K562 (cell line): ENCODE measurements at regions not wholly inside any gene's neighbourhood (a gene's known extent, or its start where the extent isn't known, plus 50 kb on each side); places are given as distances from the start of the nearest gene placed in this dataset.

Experiments
- ATAC-seq: fragments of 200-7000 bp; cut with Tn5 transposase; 3 replicates; pipeline ENCODE4 v1.9.1; 2020; ENCODE audit warnings: moderate library complexity
- BruUV-seq: library from RNA; stranded (reverse); fragments of 400-500 nt; replicated peaks from 2 replicates; lab custom pipeline; 2021; lab: Mats Ljungman, UMichigan
- CTCF ChIA-PET: fragments of 300-600 bp; formaldehyde crosslinking; extraction: SDS; loops from one replicate; lab custom pipeline; 2021; ENCODE audit warnings: low intra/inter-chr PET ratio; lab: Yijun Ruan, JAX
- POLR2A ChIA-PET: fragments of 300-600, 350-650 bp; sonication (Branson Sonifier 250); formaldehyde crosslinking; extraction: SDS; loops from one replicate; lab custom pipeline; 2021; ENCODE audit warnings: antibody characterized with exemption, inconsistent platforms; lab: Yijun Ruan, JAX
- DNase-seq, 4 experiments: peaks; one replicate each; pipeline versions ENCODE4 v3.0.0 to v3.0.0-alpha.2; 2011 to 2018; ENCODE audit warnings: low spot score in 3 of 4, mixed read lengths in 3 of 4; ENCODE audit errors: extremely low read depth in 1 of 4
- FAIRE-seq: peaks from 2 replicates; lab custom pipeline; 2011; peaks lifted over from hg19 to GRCh38; lab: Jason Lieb, UNC
- H2AFZ ChIP-seq: 2 replicates; pipeline ENCODE4 v1.6.0; 2011; ENCODE audit warnings: low read depth, low read length, control low read depth, inconsistent platforms
- H3K27ac ChIP-seq: fragments of 200-600 bp; 3 replicates; pipeline ENCODE4 v1.8.0; 2011; ENCODE audit warnings: low read depth, mild to moderate bottlenecking, control low read depth, inconsistent platforms, low read length, moderate library complexity, mixed read lengths; ENCODE audit errors: extremely low read depth
- H3K27me3 ChIP-seq, 2 experiments: fragments of 300-600 bp in 1 of 2; 2 replicates in 1 of 2; 3 replicates in 1 of 2; pipeline versions ENCODE4 v1.6.0 to v1.8.0; 2011; ENCODE audit warnings: inconsistent platforms in 2 of 2, low read length in 2 of 2, mild to moderate bottlenecking in 1 of 2, mixed read lengths in 1 of 2, moderate library complexity in 1 of 2; ENCODE audit not compliant: control insufficient read depth in 2 of 2, insufficient read depth in 2 of 2
- H3K36me3 ChIP-seq: fragments of 300-600 bp; 3 replicates; pipeline ENCODE4 v1.8.0; 2011; ENCODE audit warnings: mild to moderate bottlenecking, low read length, inconsistent platforms; ENCODE audit not compliant: control insufficient read depth, insufficient read depth
- H3K4me1 ChIP-seq, 2 experiments: fragments of 200-600 bp in 1 of 2; replicated peaks in 1 of 2; 2 replicates in 1 of 2; 3 replicates in 1 of 2; pipeline versions ENCODE4 v1.5.1 to v1.8.0; 2011; ENCODE audit warnings: inconsistent platforms in 2 of 2, low read length in 2 of 2, mild to moderate bottlenecking in 1 of 2, mixed read lengths in 1 of 2, moderate library complexity in 1 of 2; ENCODE audit not compliant: control insufficient read depth in 2 of 2, insufficient read depth in 2 of 2
- H3K4me2 ChIP-seq: 2 replicates; pipeline ENCODE4 v1.6.1; 2011; ENCODE audit warnings: low read length, control low read depth, inconsistent platforms, mixed read lengths; ENCODE audit not compliant: insufficient read depth
- H3K4me3 ChIP-seq: fragments of 200-600 bp; sonication (generic), shearing (Covaris generic); 2 replicates; pipeline ENCODE4 v1.5.1; 2016; ENCODE audit warnings: control low read depth, inconsistent platforms
- H3K79me2 ChIP-seq: fragments of 200-600 bp; 3 replicates; pipeline ENCODE4 v1.8.0; 2011; ENCODE audit warnings: low read length, inconsistent platforms; ENCODE audit not compliant: control insufficient read depth, insufficient read depth
- H3K9ac ChIP-seq, 2 experiments: 2 replicates each; pipeline versions ENCODE4 v1.6.0 to v1.6.1; 2011; ENCODE audit warnings: low read depth in 2 of 2, low read length in 2 of 2, control low read depth in 1 of 2, inconsistent platforms in 1 of 2, mild to moderate bottlenecking in 1 of 2, mixed read lengths in 1 of 2; ENCODE audit not compliant: insufficient read depth in 1 of 2
- H3K9me1 ChIP-seq: one replicate; pipeline ENCODE4 v1.6.0; 2011; ENCODE audit warnings: inconsistent platforms, mild to moderate bottlenecking, low read length, moderate library complexity; ENCODE audit not compliant: control insufficient read depth, insufficient read depth
- H3K9me3 ChIP-seq: replicated peaks from 2 replicates; pipeline ENCODE4 v1.5.1; 2011; ENCODE audit warnings: low read depth, low read length, inconsistent platforms; ENCODE audit not compliant: control insufficient read depth, insufficient read depth
- H4K20me1 ChIP-seq: replicated peaks from 2 replicates; pipeline ENCODE4 v1.6.1; 2011; ENCODE audit warnings: low read length, inconsistent platforms, mixed read lengths; ENCODE audit not compliant: control insufficient read depth, insufficient read depth
- ETS2 ChIP-seq: IDR thresholded peaks from 2 replicates; pipeline ENCODE4 v1.6.1; 2016; ENCODE audit warnings: borderline replicate concordance, missing genetic modification characterization, mild to moderate bottlenecking, moderate library complexity, missing compliant biosample characterization; ENCODE audit not compliant: poor library complexity, severe bottlenecking
- HDAC2 ChIP-seq: fragments of 450-650 bp; IDR thresholded peaks from 2 replicates; pipeline ENCODE4 v1.6.1; 2016; ENCODE audit warnings: mild to moderate bottlenecking
- KLF6 ChIP-seq: fragments of 250-450 bp; sonication (Bioruptor Pico); IDR thresholded peaks from 2 replicates; pipeline ENCODE4 v1.4.0; 2020; ENCODE audit warnings: mild to moderate bottlenecking, moderate library complexity, borderline replicate concordance
- MAZ ChIP-seq, 2 experiments: fragments of 450-650 bp in 1 of 2; sonication (generic) in 1 of 2; formaldehyde crosslinking; IDR thresholded peaks in 1 of 2; conservative IDR thresholded peaks in 1 of 2; 2 replicates each; pipeline versions ENCODE4 v1.4.0 to v1.5.0; 2020; ENCODE audit warnings: mild to moderate bottlenecking in 1 of 2, missing genetic modification reagents in 1 of 2
- MCM5 ChIP-seq: fragments of 450-650 bp; IDR thresholded peaks from 2 replicates; pipeline ENCODE4 v1.6.1; 2016; ENCODE audit warnings: low read depth
- POLR2AphosphoS2 ChIP-seq: IDR thresholded peaks from 2 replicates; pipeline ENCODE4 v1.6.1; 2012; ENCODE audit warnings: low read length, improper control_type of control experiment
- PTRF ChIP-seq: fragments of 450-650 bp; IDR thresholded peaks from 2 replicates; pipeline ENCODE4 v1.6.1; 2016; ENCODE audit warnings: mild to moderate bottlenecking, missing genetic modification characterization, missing compliant biosample characterization
- RFX7 ChIP-seq: fragments of 250-450 bp; sonication (Bioruptor Pico); IDR thresholded peaks from 2 replicates; pipeline ENCODE4 v1.5.1; 2021; ENCODE audit warnings: mild to moderate bottlenecking
- RHOXF2B ChIP-seq: fragments of 250-450 bp; sonication (Bioruptor Pico); conservative IDR thresholded peaks from 2 replicates; pipeline ENCODE4 v1.5.1; 2021
- SETDB1 ChIP-seq: IDR thresholded peaks from one replicate; pipeline ENCODE4 v1.6.1; 2012; ENCODE audit warnings: low read length, control low read depth, inconsistent platforms
- SIN3A ChIP-seq, 2 experiments: fragments of 150-350 bp in 1 of 2; IDR thresholded peaks; 2 replicates each; pipeline ENCODE4 v1.6.1; 2011 to 2016; ENCODE audit warnings: borderline replicate concordance in 2 of 2, low read depth in 2 of 2, low read length in 2 of 2, mild to moderate bottlenecking in 2 of 2, moderate library complexity in 2 of 2; ENCODE audit not compliant: control insufficient read depth in 1 of 2
- SNRNP70 ChIP-seq: fragments of 200-400 bp; formaldehyde crosslinking; optimal IDR thresholded peaks from 2 replicates; pipeline ENCODE3; 2017; ENCODE audit warnings: low read depth, low read length
- SRSF1 ChIP-seq: fragments of 200-400 bp; formaldehyde crosslinking; IDR thresholded peaks from 2 replicates; pipeline ENCODE4 v1.6.1; 2017; ENCODE audit warnings: mild to moderate bottlenecking, low read depth, low read length, moderate library complexity
- YBX1 ChIP-seq: fragments of 450-650 bp; IDR thresholded peaks from 2 replicates; pipeline ENCODE4 v1.7.1; 2016; ENCODE audit warnings: mild to moderate bottlenecking
- ZKSCAN1 ChIP-seq: fragments of 150-350 bp; IDR thresholded peaks from 2 replicates; pipeline ENCODE4 v1.6.1; 2016; ENCODE audit warnings: low read depth, low read length
- WGBS: fragments of 100-300 bp; shearing (Covaris generic); methylation state at CpG from one replicate; pipeline ENCODE4 v1.1.6; 2016; ENCODE audit warnings: low coverage, mixed read lengths; ENCODE audit not compliant: insufficient coverage; ENCODE audit errors: missing lambda C conversion rate; 5-methylcytosine and 5-hydroxymethylcytosine counted together
- in situ Hi-C: fragments of 300-500 bp; cut with MboI; formaldehyde crosslinking; loops from 4 replicates; pipeline ENCODE4 v1.15.0; 2018; ENCODE audit warnings: inconsistent platforms, mixed read lengths
- intact Hi-C: fragments of 100-400 bp; cut with micrococcal nuclease; formaldehyde crosslinking; loops from 2 replicates; pipeline ENCODE4 v1.14.2; 2022
- TF ChIP-seq, protein P1 (sequence below): fragments of 200-800 bp; sonication (Bioruptor generic); IDR thresholded peaks from 2 replicates; pipeline ENCODE4 v1.6.1; 2017; ENCODE audit warnings: missing genetic modification characterization, missing compliant biosample characterization
- TF ChIP-seq, protein P2 (sequence below): fragments of 450-650 bp; IDR thresholded peaks from one replicate; pipeline ENCODE4 v1.6.1; 2018; ENCODE audit warnings: mild to moderate bottlenecking, moderate library complexity; ENCODE audit not compliant: partially characterized antibody
- TF ChIP-seq, protein P3 (sequence below): fragments of 450-650 bp; conservative IDR thresholded peaks from 2 replicates; pipeline ENCODE4 v1.6.1; 2016; ENCODE audit warnings: missing genetic modification characterization, low read depth, mild to moderate bottlenecking, missing compliant biosample characterization, moderate library complexity
- TF ChIP-seq, protein P4 (sequence below): IDR thresholded peaks from 2 replicates; pipeline ENCODE4 v1.6.1; 2014; ENCODE audit warnings: antibody characterized with exemption

DNA sequence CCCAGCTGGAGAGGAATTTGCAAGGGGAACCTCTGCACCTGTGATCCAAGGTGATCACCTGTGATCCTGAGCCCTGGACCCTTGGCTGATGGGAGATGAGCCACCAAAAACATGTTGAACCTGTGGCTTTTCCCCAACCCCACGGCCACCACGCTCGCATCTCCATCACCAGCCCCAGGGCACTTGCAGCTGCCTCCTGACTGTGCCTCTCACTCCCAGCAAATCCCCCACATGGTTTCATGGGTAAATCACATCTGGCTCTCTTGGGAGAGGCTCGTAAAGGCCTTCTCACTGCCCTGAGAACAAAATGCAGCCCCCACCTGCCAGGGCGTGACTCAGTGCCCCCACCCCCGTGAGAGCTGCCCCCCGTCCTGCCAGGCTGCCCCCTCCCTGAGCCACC is 76.0 kb downstream of the RFLNA start:
- Histone ChIP-seq H3K9ac (no peak overlapping the region), H3K27ac (no peak overlapping the region), H3K9me1 (peaks cover 3% of the 10 kb centered on the region), H3K27me3 (no peaks in the 10 kb centered on the region), H3K4me2 (no peak overlapping the region), H3K36me3 (peaks cover 36% of the 10 kb centered on the region; the same call in 1 of the 3 replicates), H3K9me3 (no peaks in the 10 kb centered on the region), H4K20me1 (peaks cover 9% of the 10 kb centered on the region; the same call in 1 of the 2 replicates), H2AFZ (no peak overlapping the region), H3K79me2 (no peaks in the 10 kb centered on the region), H3K4me1 (peaks cover 0 to 24% of the 10 kb centered on the region in 2 experiments; a peak in 2 of 5 replicates), H3K4me3 (no peak overlapping the region)
- DNase-seq = no peak
- TF ChIP-seq, protein P1, sequence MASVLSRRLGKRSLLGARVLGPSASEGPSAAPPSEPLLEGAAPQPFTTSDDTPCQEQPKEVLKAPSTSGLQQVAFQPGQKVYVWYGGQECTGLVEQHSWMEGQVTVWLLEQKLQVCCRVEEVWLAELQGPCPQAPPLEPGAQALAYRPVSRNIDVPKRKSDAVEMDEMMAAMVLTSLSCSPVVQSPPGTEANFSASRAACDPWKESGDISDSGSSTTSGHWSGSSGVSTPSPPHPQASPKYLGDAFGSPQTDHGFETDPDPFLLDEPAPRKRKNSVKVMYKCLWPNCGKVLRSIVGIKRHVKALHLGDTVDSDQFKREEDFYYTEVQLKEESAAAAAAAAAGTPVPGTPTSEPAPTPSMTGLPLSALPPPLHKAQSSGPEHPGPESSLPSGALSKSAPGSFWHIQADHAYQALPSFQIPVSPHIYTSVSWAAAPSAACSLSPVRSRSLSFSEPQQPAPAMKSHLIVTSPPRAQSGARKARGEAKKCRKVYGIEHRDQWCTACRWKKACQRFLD (CRISPR knock-in tag) = no peak
- no peak for TF ChIP-seq MCM5
- TF ChIP-seq RHOXF2B (CRISPR knock-in tag) = no peak
- TF ChIP-seq HDAC2 = no peak
- no peak for TF ChIP-seq SRSF1
- TF ChIP-seq POLR2AphosphoS2 = no peak
- no peak for TF ChIP-seq RFX7 (CRISPR knock-in tag)
- TF ChIP-seq MAZ (CRISPR knock-in tag; conservative IDR thresholded peaks at IDR 0.05 in 1 of 2, IDR thresholded peaks at IDR 0.05 in 1 of 2) = no peak
- no peak for TF ChIP-seq SNRNP70
- no peak for TF ChIP-seq SIN3A (IDR thresholded peaks at IDR 0.05; ENCODE audit: borderline replicate concordance in 2 of 2, control insufficient read depth in 1 of 2, low read depth in 2 of 2, low read length in 2 of 2)
- no peak for TF ChIP-seq ETS2
- no peak for TF ChIP-seq YBX1
- TF ChIP-seq ZKSCAN1 = no peak
- TF ChIP-seq, protein P2, sequence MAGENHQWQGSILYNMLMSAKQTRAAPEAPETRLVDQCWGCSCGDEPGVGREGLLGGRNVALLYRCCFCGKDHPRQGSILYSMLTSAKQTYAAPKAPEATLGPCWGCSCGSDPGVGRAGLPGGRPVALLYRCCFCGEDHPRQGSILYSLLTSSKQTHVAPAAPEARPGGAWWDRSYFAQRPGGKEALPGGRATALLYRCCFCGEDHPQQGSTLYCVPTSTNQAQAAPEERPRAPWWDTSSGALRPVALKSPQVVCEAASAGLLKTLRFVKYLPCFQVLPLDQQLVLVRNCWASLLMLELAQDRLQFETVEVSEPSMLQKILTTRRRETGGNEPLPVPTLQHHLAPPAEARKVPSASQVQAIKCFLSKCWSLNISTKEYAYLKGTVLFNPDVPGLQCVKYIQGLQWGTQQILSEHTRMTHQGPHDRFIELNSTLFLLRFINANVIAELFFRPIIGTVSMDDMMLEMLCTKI = no peak
- TF ChIP-seq, protein P3, sequence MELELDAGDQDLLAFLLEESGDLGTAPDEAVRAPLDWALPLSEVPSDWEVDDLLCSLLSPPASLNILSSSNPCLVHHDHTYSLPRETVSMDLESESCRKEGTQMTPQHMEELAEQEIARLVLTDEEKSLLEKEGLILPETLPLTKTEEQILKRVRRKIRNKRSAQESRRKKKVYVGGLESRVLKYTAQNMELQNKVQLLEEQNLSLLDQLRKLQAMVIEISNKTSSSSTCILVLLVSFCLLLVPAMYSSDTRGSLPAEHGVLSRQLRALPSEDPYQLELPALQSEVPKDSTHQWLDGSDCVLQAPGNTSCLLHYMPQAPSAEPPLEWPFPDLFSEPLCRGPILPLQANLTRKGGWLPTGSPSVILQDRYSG (tag) = no peak
- no peak for TF ChIP-seq PTRF
- no peak for TF ChIP-seq SETDB1
- no peak for TF ChIP-seq KLF6 (CRISPR knock-in tag)
- TF ChIP-seq, protein P4, sequence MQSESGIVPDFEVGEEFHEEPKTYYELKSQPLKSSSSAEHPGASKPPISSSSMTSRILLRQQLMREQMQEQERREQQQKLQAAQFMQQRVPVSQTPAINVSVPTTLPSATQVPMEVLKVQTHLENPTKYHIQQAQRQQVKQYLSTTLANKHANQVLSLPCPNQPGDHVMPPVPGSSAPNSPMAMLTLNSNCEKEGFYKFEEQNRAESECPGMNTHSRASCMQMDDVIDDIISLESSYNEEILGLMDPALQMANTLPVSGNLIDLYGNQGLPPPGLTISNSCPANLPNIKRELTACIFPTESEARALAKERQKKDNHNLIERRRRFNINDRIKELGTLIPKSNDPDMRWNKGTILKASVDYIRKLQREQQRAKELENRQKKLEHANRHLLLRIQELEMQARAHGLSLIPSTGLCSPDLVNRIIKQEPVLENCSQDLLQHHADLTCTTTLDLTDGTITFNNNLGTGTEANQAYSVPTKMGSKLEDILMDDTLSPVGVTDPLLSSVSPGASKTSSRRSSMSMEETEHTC = no peak
- FAIRE-seq = no peak
- BruUV-seq = no TSS peak
- in situ Hi-C loops (no loop called here), intact Hi-C loops (no loop called here)
- ChIA-PET POLR2A (interaction anchor here (1.1 kb wide), 1 partner anchor 22 kb away, joined by 3 read pairs; no protein-coding TSS in a partner anchor), CTCF (no interaction called here)
- no peak for ATAC-seq
- 93% methylated on average over 6 of the region's 7 CpGs for WGBS
